Tibial artery (tissue), 4 donors: ENCODE measurements at regions not wholly inside any gene's neighbourhood (a gene's known extent, or its start where the extent isn't known, plus 50 kb on each side); places are given as distances from the start of the nearest gene placed in this dataset.
"Not testable (repeated sequence)": the region's sequence is repeated elsewhere in the genome, so short reads cannot be mapped to it uniquely, and the experiment has no call there.

Experiments used
- DNase-seq, 2 donors: peaks; one replicate each; pipeline ENCODE4 v3.0.0-alpha.2; 2019
- H3K27ac ChIP-seq, 2 donors: fragments of 200-600 bp; sonication (generic) in 1 of 2; 1 replicate in 1 of 2; 2 replicates in 1 of 2; pipeline ENCODE4 v1.5.1; 2018 to 2019; ENCODE audit warnings: mild to moderate bottlenecking in 1 of 2
- H3K27me3 ChIP-seq, 2 donors: fragments of 200-600 bp; sonication (generic) in 1 of 2; one replicate each; pipeline versions ENCODE4 v1.5.1 to v1.6.0; 2016 to 2019
- H3K36me3 ChIP-seq, 3 donors: fragments of 200-600 bp; sonication (generic) in 2 of 3; one replicate each; pipeline ENCODE4 v1.5.1; 2016 to 2019; ENCODE audit warnings: mild to moderate bottlenecking in 2 of 3
- H3K4me1 ChIP-seq, 4 donors: fragments of 200-600 bp; sonication (generic) in 2 of 4; 1 replicate in 3 of 4; 2 replicates in 1 of 4; pipeline ENCODE4 v1.5.1; 2016 to 2019
- H3K4me3 ChIP-seq, 2 donors: fragments of 200-600 bp; sonication (generic) in 1 of 2; 1 replicate in 1 of 2; 2 replicates in 1 of 2; pipeline ENCODE4 v1.5.1; 2018 to 2019; ENCODE audit warnings: mild to moderate bottlenecking in 2 of 2
- H3K9me3 ChIP-seq, 3 donors: fragments of 200-600 bp; sonication (generic) in 1 of 3; one replicate each; pipeline ENCODE4 v1.5.1; 2016 to 2019
- intact Hi-C: fragments of 100-400 bp; cut with DNase I; formaldehyde crosslinking; loops from one replicate; pipeline ENCODE4 v1.15.0; 2023; ENCODE audit warnings: low total_unique reads
- TF ChIP-seq, protein P1 (sequence below), 2 experiments: fragments of 200-600 bp in 1 of 2; fragments of 450-650 bp in 1 of 2; IDR thresholded peaks; one replicate each; pipeline ENCODE4 v1.5.1; 2017 to 2019; ENCODE audit warnings: antibody characterized with exemption in 2 of 2, mild to moderate bottlenecking in 1 of 2, moderate library complexity in 1 of 2

DNA sequence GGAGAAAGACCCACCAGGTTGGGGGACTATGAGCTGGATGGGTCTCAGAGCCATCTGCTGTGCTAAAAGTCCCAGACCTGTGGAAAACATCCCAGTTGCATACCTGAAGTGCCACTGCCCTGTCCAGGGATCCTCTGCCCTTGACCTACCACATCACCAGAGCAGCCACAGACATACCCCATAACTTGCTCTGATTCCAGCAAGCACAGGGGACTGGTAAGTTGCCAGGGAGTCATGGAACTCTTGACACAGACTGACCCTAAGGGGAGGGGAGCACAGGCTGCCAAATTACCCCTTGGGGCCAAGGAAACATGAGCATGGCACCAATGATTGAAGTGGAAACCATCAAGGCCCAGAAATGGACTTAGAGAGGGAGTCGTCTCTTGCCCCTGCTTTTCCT is 1335.1 kb upstream of the ALCAM start:
- TF ChIP-seq, protein P1, sequence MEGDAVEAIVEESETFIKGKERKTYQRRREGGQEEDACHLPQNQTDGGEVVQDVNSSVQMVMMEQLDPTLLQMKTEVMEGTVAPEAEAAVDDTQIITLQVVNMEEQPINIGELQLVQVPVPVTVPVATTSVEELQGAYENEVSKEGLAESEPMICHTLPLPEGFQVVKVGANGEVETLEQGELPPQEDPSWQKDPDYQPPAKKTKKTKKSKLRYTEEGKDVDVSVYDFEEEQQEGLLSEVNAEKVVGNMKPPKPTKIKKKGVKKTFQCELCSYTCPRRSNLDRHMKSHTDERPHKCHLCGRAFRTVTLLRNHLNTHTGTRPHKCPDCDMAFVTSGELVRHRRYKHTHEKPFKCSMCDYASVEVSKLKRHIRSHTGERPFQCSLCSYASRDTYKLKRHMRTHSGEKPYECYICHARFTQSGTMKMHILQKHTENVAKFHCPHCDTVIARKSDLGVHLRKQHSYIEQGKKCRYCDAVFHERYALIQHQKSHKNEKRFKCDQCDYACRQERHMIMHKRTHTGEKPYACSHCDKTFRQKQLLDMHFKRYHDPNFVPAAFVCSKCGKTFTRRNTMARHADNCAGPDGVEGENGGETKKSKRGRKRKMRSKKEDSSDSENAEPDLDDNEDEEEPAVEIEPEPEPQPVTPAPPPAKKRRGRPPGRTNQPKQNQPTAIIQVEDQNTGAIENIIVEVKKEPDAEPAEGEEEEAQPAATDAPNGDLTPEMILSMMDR (IDR thresholded peaks at IDR 0.05), result no peak

DNA sequence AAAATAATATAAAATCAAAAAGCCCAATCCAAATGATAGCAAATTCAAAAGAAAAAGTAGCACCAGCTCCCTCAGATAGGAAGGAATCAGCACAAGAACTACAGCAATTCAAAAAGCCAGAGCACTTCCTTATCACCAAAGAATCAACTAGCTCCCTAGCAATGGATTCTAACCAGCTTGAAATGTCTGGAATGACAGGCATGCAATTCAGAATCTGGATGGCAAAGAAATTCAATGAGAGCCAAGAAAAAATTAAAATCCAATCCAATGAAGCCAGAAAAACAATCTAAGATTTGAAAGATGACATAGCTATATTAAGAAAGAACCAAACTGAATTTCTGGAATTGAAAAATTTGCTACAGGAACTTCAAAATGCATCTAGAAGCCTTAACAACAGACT is 1334.4 kb upstream of the ALCAM start:
- Histone ChIP-seq H3K36me3 (no peaks in the 10 kb centered on the region), H3K27ac (no peak overlapping the region), H3K9me3 (no peaks in the 10 kb centered on the region), H3K4me3 (no peak overlapping the region), H3K27me3 (no peaks in the 10 kb centered on the region), H3K4me1 (no peaks in the 10 kb centered on the region)
- no peak for DNase-seq
- TF ChIP-seq, protein P1 (IDR thresholded peaks at IDR 0.05), result no peak
- intact Hi-C loops, result no loop called here

More for the DNA sequence above, 1335.1 kb upstream of the ALCAM start:
- no peak overlapping the region for H3K4me3 ChIP-seq
- H3K27me3 ChIP-seq, result no peaks in the 10 kb centered on the region
- H3K9me3 ChIP-seq, result no peaks in the 10 kb centered on the region
- no peak overlapping the region for H3K27ac ChIP-seq
- no peaks in the 10 kb centered on the region for H3K4me1 ChIP-seq
- no peaks in the 10 kb centered on the region for H3K36me3 ChIP-seq
- intact Hi-C loops, result no loop called here
- no peak for DNase-seq

DNA sequence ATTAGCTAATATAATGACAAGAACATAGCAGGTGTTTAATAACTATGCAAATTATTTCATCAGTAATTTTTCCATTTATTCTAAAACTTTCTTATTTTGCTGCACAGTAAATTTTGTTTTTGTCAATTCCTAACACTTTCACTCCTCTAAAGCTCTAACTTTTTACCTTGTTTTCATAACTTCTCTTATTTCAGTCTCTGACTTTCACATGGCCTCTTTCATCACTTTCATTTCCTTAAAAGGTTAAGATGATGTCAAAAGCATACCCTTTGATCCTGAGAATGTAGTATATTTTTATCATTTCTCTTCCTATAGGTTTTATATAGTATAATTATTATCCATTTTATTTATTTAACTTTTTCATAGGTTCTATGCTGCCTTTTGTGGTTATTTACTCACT is 1325.8 kb upstream of the ALCAM start:
- Histone ChIP-seq H3K4me3 (no peak overlapping the region), H3K9me3 (no peaks in the 10 kb centered on the region), H3K27ac (no peak overlapping the region), H3K36me3 (no peaks in the 10 kb centered on the region), H3K27me3 (no peaks in the 10 kb centered on the region), H3K4me1 (no peaks in the 10 kb centered on the region)
- intact Hi-C loops, result no loop called here
- DNase-seq, result no peak
- TF ChIP-seq, protein P1 (IDR thresholded peaks at IDR 0.05), result no peak

DNA sequence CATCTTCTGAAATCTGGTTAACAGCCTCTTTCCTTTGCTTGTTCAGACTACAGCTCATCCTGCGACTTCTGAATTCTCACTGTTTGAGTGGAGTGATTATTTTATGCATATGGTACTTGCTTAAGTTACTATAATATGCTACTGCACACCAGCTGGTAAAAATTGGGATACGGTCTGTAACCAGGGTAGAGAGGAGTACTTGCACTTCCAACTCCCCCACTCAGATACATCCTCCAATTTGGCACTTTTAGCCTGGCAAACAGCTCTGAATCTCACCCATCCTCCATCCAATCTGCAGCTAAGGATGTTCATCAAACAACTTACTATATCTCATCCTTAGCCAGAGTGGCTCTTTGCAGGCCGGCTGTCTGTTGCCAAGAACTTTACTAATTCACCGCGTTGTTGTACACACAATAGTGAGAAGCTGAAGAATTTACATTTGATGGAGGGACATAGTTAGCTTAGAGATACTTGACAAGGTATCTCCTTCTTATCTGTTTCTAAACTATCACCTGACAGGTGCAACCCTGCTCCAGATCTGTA is 1323.6 kb upstream of the ALCAM start:
- H3K9me3 ChIP-seq, H3K36me3 ChIP-seq, H3K4me3 ChIP-seq, H3K4me1 ChIP-seq, DNase-seq, H3K27ac ChIP-seq, intact Hi-C loops, H3K27me3 ChIP-seq: not testable (repeated sequence)

DNA sequence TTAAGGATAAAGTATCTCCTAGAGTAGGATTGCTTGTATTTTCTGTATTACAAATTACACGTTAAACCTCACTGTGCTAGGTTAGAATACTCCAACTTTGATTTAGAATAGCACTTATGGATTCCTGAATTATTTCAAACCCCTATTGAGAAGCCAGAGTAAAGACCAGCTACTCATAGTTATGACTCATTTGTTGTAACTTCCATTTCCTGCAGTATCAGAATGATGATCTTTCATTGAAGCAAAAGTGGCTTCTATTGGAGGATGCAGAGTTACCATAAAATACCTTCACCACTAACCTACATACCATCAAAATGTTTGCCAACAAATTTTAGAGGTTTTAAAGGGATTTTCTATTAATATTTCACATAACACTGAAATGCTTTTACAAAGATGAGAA is 1322.7 kb upstream of the ALCAM start:
- no peaks in the 10 kb centered on the region for H3K36me3 ChIP-seq
- H3K27ac ChIP-seq, result no peak overlapping the region
- DNase-seq, result no peak
- H3K9me3 ChIP-seq, result no peaks in the 10 kb centered on the region
- no peaks in the 10 kb centered on the region for H3K4me1 ChIP-seq
- H3K4me3 ChIP-seq, result no peak overlapping the region
- intact Hi-C loops, result no loop called here
- no peaks in the 10 kb centered on the region for H3K27me3 ChIP-seq
- TF ChIP-seq, protein P1 (IDR thresholded peaks at IDR 0.05), result no peak

DNA sequence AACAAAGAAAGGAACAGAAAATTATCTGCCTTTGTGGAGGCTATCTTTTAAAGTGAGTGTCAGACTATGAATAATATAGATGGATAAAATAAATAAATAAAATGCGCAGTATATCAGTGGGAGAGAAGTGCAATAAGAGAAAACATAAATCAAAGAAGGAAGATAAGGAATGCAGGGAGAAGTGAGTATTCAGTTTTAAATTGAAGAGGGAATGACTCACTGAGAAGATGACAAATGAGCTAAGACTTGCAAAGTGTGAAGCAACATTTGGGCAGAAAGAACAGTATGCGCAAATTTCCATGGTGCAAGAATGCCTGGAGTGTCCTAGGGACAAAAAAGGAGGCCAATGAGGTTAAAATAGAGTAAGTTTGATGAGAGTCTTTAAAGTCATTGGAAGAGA is 1300.1 kb upstream of the ALCAM start:
- H3K9me3 ChIP-seq, result no peaks in the 10 kb centered on the region
- TF ChIP-seq, protein P1 (IDR thresholded peaks at IDR 0.05), result no peak
- H3K4me1 ChIP-seq, result no peaks in the 10 kb centered on the region
- no peak overlapping the region for H3K27ac ChIP-seq
- H3K4me3 ChIP-seq, result no peak overlapping the region
- H3K36me3 ChIP-seq, result no peaks in the 10 kb centered on the region
- intact Hi-C loops, result no loop called here
- DNase-seq, result no peak
- H3K27me3 ChIP-seq, result no peaks in the 10 kb centered on the region
